H1 (cell line): ENCODE measurements at regions not wholly inside any gene's neighbourhood (a gene's known extent, or its start where the extent isn't known, plus 50 kb on each side); places are given as distances from the start of the nearest gene placed in this dataset.

Experiments
- CTCF ChIA-PET: fragments of 300-600 bp; sonication (Branson Sonifier 250); formaldehyde crosslinking; loops from one replicate; lab custom pipeline; 2021; ENCODE audit not compliant: partially characterized antibody; lab: Charles Lee
- POLR2A ChIA-PET: fragments of 300-600 bp; sonication (Branson Sonifier 250); formaldehyde crosslinking; loops from one replicate; lab custom pipeline; 2021; ENCODE audit warnings: inconsistent platforms; ENCODE audit not compliant: partially characterized antibody; lab: Charles Lee
- DNase-seq, 2 experiments: peaks; one replicate each; pipeline versions ENCODE4 v3.0.0 to v3.0.0-alpha.2; 2010 to 2022; ENCODE audit warnings: low spot score in 2 of 2, low read depth in 1 of 2, mixed read lengths in 1 of 2
- FAIRE-seq: peaks from 2 replicates; lab custom pipeline; 2011; peaks lifted over from hg19 to GRCh38; lab: Jason Lieb, UNC
- H2AFZ ChIP-seq: 2 replicates; pipeline ENCODE4 v1.8.1; 2012; ENCODE audit warnings: low read length, inconsistent platforms
- H2AK5ac ChIP-seq: 2 replicates; pipeline ENCODE4 v1.6.1; 2013; ENCODE audit warnings: low read depth, low read length
- H2BK120ac ChIP-seq: replicated peaks from 2 replicates; pipeline ENCODE3; 2013; ENCODE audit warnings: low read depth, low read length, inconsistent platforms
- H2BK12ac ChIP-seq: 2 replicates; pipeline ENCODE4 v1.6.1; 2013; ENCODE audit warnings: low read depth, low read length
- H2BK15ac ChIP-seq: 2 replicates; pipeline ENCODE4 v1.6.1; 2013; ENCODE audit warnings: low read length
- H2BK20ac ChIP-seq: 2 replicates; pipeline ENCODE4 v1.6.1; 2013; ENCODE audit warnings: low read length
- H2BK5ac ChIP-seq: 2 replicates; pipeline ENCODE4 v1.6.1; 2013; ENCODE audit warnings: low read depth, low read length
- H3K14ac ChIP-seq: 2 replicates; pipeline ENCODE4 v1.6.1; 2013; ENCODE audit warnings: inconsistent platforms; ENCODE audit not compliant: insufficient read length
- H3K18ac ChIP-seq: 2 replicates; pipeline ENCODE4 v1.6.1; 2013; ENCODE audit warnings: low read length; ENCODE audit errors: extremely low read depth
- H3K23ac ChIP-seq: 2 replicates; pipeline ENCODE4 v1.6.1; 2013; ENCODE audit warnings: inconsistent platforms; ENCODE audit not compliant: insufficient read length
- H3K23me2 ChIP-seq: 2 replicates; pipeline ENCODE4 v1.6.1; 2013; ENCODE audit warnings: low read depth, low read length
- H3K27ac ChIP-seq: 2 replicates; pipeline ENCODE4 v1.6.1; 2011; ENCODE audit warnings: low read depth, low read length, inconsistent platforms
- H3K27me3 ChIP-seq, 4 experiments: replicated peaks in 1 of 4; 1 replicate in 1 of 4; 2 replicates in 3 of 4; pipeline versions ENCODE4 v1.6.1 to v1.8.1; 2011 to 2013; ENCODE audit warnings: low read length in 3 of 4, mild to moderate bottlenecking in 3 of 4, inconsistent platforms in 2 of 4, mixed read lengths in 2 of 4, moderate library complexity in 1 of 4; ENCODE audit not compliant: control insufficient read depth in 3 of 4, insufficient read depth in 3 of 4; ENCODE audit errors: extremely low read depth in 1 of 4
- H3K36me3 ChIP-seq, 4 experiments: 2 replicates each; pipeline versions ENCODE4 v1.6.1 to v1.8.1; 2011 to 2013; ENCODE audit warnings: mild to moderate bottlenecking in 4 of 4, low read length in 3 of 4, moderate library complexity in 2 of 4, control low read depth in 1 of 4, inconsistent platforms in 1 of 4; ENCODE audit not compliant: insufficient read depth in 4 of 4, control insufficient read depth in 2 of 4
- H3K4ac ChIP-seq: replicated peaks from 2 replicates; pipeline ENCODE3; 2013; ENCODE audit warnings: low read length, low read depth, mixed read lengths, inconsistent platforms; ENCODE audit not compliant: insufficient read length
- H3K4me1 ChIP-seq, 4 experiments: replicated peaks in 1 of 4; 1 replicate in 1 of 4; 2 replicates in 3 of 4; pipeline versions ENCODE4 v1.6.1 to v1.8.1; 2011 to 2013; ENCODE audit warnings: low read length in 3 of 4, inconsistent platforms in 2 of 4, mixed read lengths in 1 of 4; ENCODE audit not compliant: insufficient read depth in 4 of 4, control insufficient read depth in 3 of 4
- H3K4me2 ChIP-seq, 2 experiments: 2 replicates each; pipeline versions ENCODE4 v1.6.1 to v1.8.1; 2011 to 2013; ENCODE audit warnings: low read depth in 2 of 2, low read length in 2 of 2, control low read depth in 1 of 2, inconsistent platforms in 1 of 2, mild to moderate bottlenecking in 1 of 2; ENCODE audit not compliant: insufficient read depth in 1 of 2
- H3K4me3 ChIP-seq, 4 experiments: fragments of 200-600, 300-600 bp in 1 of 4; sonication (generic), shearing (Covaris generic), sonication (Bioruptor Twin) in 1 of 4; 2 replicates each; pipeline versions ENCODE4 v1.5.1 to v1.8.1; 2011 to 2016; ENCODE audit warnings: low read length in 4 of 4, low read depth in 3 of 4, control low read depth in 2 of 4, inconsistent platforms in 2 of 4, mild to moderate bottlenecking in 2 of 4, mixed read lengths in 1 of 4, moderate library complexity in 1 of 4; ENCODE audit not compliant: insufficient read depth in 2 of 4; ENCODE audit errors: extremely low read depth in 1 of 4
- H3K56ac ChIP-seq: replicated peaks from 2 replicates; pipeline ENCODE3; 2013; ENCODE audit warnings: low read depth, mild to moderate bottlenecking, mixed read lengths, low read length, inconsistent platforms; ENCODE audit not compliant: insufficient read length
- H3K79me1 ChIP-seq: 2 replicates; pipeline ENCODE4 v1.6.1; 2013; ENCODE audit warnings: low read depth, low read length, control low read depth
- H3K79me2 ChIP-seq, 2 experiments: 2 replicates each; pipeline versions ENCODE4 v1.6.1 to v1.8.1; 2012 to 2013; ENCODE audit warnings: low read length in 2 of 2, mild to moderate bottlenecking in 2 of 2, inconsistent platforms in 1 of 2; ENCODE audit not compliant: insufficient read depth in 2 of 2, control insufficient read depth in 1 of 2
- H3K9ac ChIP-seq, 4 experiments: replicated peaks in 1 of 4; 1 replicate in 1 of 4; 2 replicates in 3 of 4; pipeline versions ENCODE4 v1.6.1 to v1.8.1; 2011 to 2013; ENCODE audit warnings: low read depth in 3 of 4, low read length in 3 of 4, control low read depth in 2 of 4, mild to moderate bottlenecking in 2 of 4, moderate library complexity in 2 of 4, inconsistent platforms in 1 of 4; ENCODE audit errors: extremely low read depth in 1 of 4
- H3K9me3 ChIP-seq, 2 experiments: 2 replicates each; pipeline versions ENCODE4 v1.6.1 to v1.8.1; 2012 to 2013; ENCODE audit warnings: mild to moderate bottlenecking in 2 of 2, moderate library complexity in 2 of 2, control low read depth in 1 of 2, inconsistent platforms in 1 of 2, low read depth in 1 of 2, low read length in 1 of 2, mixed read lengths in 1 of 2; ENCODE audit not compliant: insufficient read depth in 2 of 2
- H4K20me1 ChIP-seq, 2 experiments: replicated peaks in 1 of 2; 2 replicates each; pipeline versions ENCODE3 to v1.8.1; 2011 to 2013; ENCODE audit warnings: inconsistent platforms in 2 of 2, low read length in 2 of 2, mild to moderate bottlenecking in 1 of 2; ENCODE audit not compliant: insufficient read depth in 2 of 2, control insufficient read depth in 1 of 2
- H4K5ac ChIP-seq: 2 replicates; pipeline ENCODE4 v1.6.1; 2013; ENCODE audit warnings: low read length, low read depth, mixed read lengths, inconsistent platforms; ENCODE audit not compliant: insufficient read length
- H4K8ac ChIP-seq: 2 replicates; pipeline ENCODE4 v1.8.0; 2013; ENCODE audit warnings: mild to moderate bottlenecking, moderate library complexity, low read length, inconsistent platforms; ENCODE audit not compliant: insufficient read depth; ENCODE audit errors: extremely low read depth
- H4K91ac ChIP-seq: replicated peaks from 2 replicates; pipeline ENCODE3; 2013; ENCODE audit warnings: low read length, mixed read lengths, inconsistent platforms; ENCODE audit not compliant: insufficient read length
- TAF7 ChIP-seq: optimal IDR thresholded peaks from 2 replicates; pipeline ENCODE3; 2011; ENCODE audit warnings: low read depth, mild to moderate bottlenecking, inconsistent platforms, low read length, moderate library complexity, borderline replicate concordance
- WGBS, 2 experiments: shearing (Covaris generic) in 1 of 2; methylation state at CpG; one replicate each; pipeline versions ENCODE4 v1.1.6 to v1.1.7; 2013 to 2015; ENCODE audit warnings: low lambda C conversion rate in 2 of 2, mixed read lengths in 2 of 2, inconsistent platforms in 1 of 2, low coverage in 1 of 2, missing lambda C conversion rate in 1 of 2; ENCODE audit not compliant: insufficient replicate concordance in 2 of 2, insufficient coverage in 1 of 2, insufficient read length in 1 of 2; ENCODE audit errors: extremely low coverage in 1 of 2, missing lambda C conversion rate in 1 of 2; 5-methylcytosine and 5-hydroxymethylcytosine counted together

GRCh38 chr5:26229848-26230247 lies 808.5 kb downstream of the CDH9 start:
- CTCF ChIA-PET: no interaction called here
- no peaks in the 10 kb centered on the region for H4K20me1 ChIP-seq
- DNase-seq (no peak), FAIRE-seq (no peak)
- no peaks in the 10 kb centered on the region for H3K36me3 ChIP-seq
- H2BK12ac ChIP-seq: no peak overlapping the region
- H3K4me3 ChIP-seq: no peak overlapping the region
- WGBS, 2 experiments: 98% methylated on average over 8 of the region's 8 CpGs; no CpG with 5 or more reads in 1 of the 2 experiments
- POLR2A ChIA-PET: no interaction called here
- H3K9ac ChIP-seq: no peak overlapping the region
- H3K27me3 ChIP-seq: no peaks in the 10 kb centered on the region
- H2AFZ ChIP-seq: no peak overlapping the region
- H3K79me1 ChIP-seq: no peaks in the 10 kb centered on the region
- no peak overlapping the region for H2BK20ac ChIP-seq
- H3K23ac ChIP-seq: no peak overlapping the region
- no peak overlapping the region for H2BK120ac ChIP-seq
- H4K91ac ChIP-seq: no peak overlapping the region
- no peak overlapping the region for H4K8ac ChIP-seq
- H3K4me2 ChIP-seq: no peak overlapping the region
- no peak overlapping the region for H3K18ac ChIP-seq
- H3K27ac ChIP-seq: no peak overlapping the region
- H2BK15ac ChIP-seq: no peak overlapping the region
- no peak overlapping the region for H3K4ac ChIP-seq
- no peaks in the 10 kb centered on the region for H3K79me2 ChIP-seq
- no peaks in the 10 kb centered on the region for H3K23me2 ChIP-seq
- H3K9me3 ChIP-seq: peaks cover 0 to 12% of the 10 kb centered on the region in 2 experiments; a peak in 2 of 4 replicates
- H3K56ac ChIP-seq: no peak overlapping the region
- H2BK5ac ChIP-seq: no peak overlapping the region
- no peak overlapping the region for H3K14ac ChIP-seq
- no peak overlapping the region for H4K5ac ChIP-seq
- H2AK5ac ChIP-seq: no peak overlapping the region
- no peaks in the 10 kb centered on the region for H3K4me1 ChIP-seq
- no peak for TF ChIP-seq TAF7
